Endometrium (tissue), 2 donors: ENCODE measurements at regions not wholly inside any gene's neighbourhood (a gene's known extent, or its start where the extent isn't known, plus 50 kb on each side); places are given as distances from the start of the nearest gene placed in this dataset.

Source experiments
- FAIRE-seq: peaks from 2 replicates; lab custom pipeline; 2012; peaks lifted over from hg19 to GRCh38; lab: Jason Lieb, UNC
- donor health status: control.
- donor health status: control.

GRCh38 chr1:30418939-30419720 is 304.3 kb downstream of the MATN1 start:
- FAIRE-seq, result no peak

- FAIRE-seq, result no peak
Observed at GRCh38 chr1:30418061-30418938, 305.1 kb downstream of the MATN1 start.

GRCh38 chr1:30417701-30418046 is 305.7 kb downstream of the MATN1 start:
- no peak for FAIRE-seq

GRCh38 chr1:30417001-30417700 is 306.2 kb downstream of the MATN1 start:
- FAIRE-seq, result no peak

GRCh38 chr1:30416221-30416820 is 307.1 kb downstream of the MATN1 start:
- FAIRE-seq, result no peak

- no peak for FAIRE-seq
Observed at GRCh38 chr1:30415171-30415940, 308.0 kb downstream of the MATN1 start.

- FAIRE-seq, result no peak
Observed at GRCh38 chr1:30414851-30415165, 308.6 kb downstream of the MATN1 start.

- no peak for FAIRE-seq
Observed at GRCh38 chr1:30414086-30414850, 309.1 kb downstream of the MATN1 start.

GRCh38 chr1:30413606-30414005 is 309.8 kb downstream of the MATN1 start:
- no peak for FAIRE-seq

- FAIRE-seq, result no peak
Observed at GRCh38 chr1:30413111-30413440, 310.3 kb downstream of the MATN1 start.

GRCh38 chr1:30412241-30413110 is 310.9 kb downstream of the MATN1 start:
- no peak for FAIRE-seq

- FAIRE-seq, result no peak
Observed at GRCh38 chr1:30411206-30411605, 312.2 kb downstream of the MATN1 start.

GRCh38 chr1:30410153-30410851 is 313.1 kb downstream of the MATN1 start:
- no peak for FAIRE-seq

GRCh38 chr1:30409476-30410152 is 313.8 kb downstream of the MATN1 start:
- no peak for FAIRE-seq

GRCh38 chr1:30407865-30408580 is 315.4 kb downstream of the MATN1 start:
- FAIRE-seq, result no peak

GRCh38 chr1:30406996-30407864 is 316.2 kb downstream of the MATN1 start:
- FAIRE-seq, result no peak

GRCh38 chr1:30405631-30406212 is 317.7 kb downstream of the MATN1 start:
- FAIRE-seq, result no peak
